ENCODE measurements at regions not wholly inside any gene's neighbourhood (a gene's known extent, or its start where the extent isn't known, plus 50 kb on each side); places are given as distances from the start of the nearest gene placed in this dataset.

DNA sequence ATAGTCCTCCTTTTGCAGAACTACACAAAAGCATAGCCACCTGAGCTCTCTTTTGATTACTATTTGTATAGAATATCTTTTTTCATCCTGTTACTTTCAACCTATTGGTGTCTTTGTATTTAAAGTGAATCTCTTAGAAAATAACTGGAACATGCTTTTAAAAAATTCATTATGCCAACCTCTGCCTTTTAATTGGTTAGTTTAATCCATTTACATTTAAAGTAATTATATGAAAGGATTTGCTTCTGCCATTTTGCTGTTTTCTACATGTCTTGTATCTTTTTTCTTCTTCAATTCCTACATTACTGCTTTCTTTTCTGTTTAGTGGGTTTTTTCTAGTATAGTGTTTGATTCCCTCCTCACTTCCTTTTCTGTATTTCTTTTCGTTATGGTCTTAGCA lies 407.5 kb upstream of the ZEB2 start:
- TF ChIP-seq, protein P1, sequence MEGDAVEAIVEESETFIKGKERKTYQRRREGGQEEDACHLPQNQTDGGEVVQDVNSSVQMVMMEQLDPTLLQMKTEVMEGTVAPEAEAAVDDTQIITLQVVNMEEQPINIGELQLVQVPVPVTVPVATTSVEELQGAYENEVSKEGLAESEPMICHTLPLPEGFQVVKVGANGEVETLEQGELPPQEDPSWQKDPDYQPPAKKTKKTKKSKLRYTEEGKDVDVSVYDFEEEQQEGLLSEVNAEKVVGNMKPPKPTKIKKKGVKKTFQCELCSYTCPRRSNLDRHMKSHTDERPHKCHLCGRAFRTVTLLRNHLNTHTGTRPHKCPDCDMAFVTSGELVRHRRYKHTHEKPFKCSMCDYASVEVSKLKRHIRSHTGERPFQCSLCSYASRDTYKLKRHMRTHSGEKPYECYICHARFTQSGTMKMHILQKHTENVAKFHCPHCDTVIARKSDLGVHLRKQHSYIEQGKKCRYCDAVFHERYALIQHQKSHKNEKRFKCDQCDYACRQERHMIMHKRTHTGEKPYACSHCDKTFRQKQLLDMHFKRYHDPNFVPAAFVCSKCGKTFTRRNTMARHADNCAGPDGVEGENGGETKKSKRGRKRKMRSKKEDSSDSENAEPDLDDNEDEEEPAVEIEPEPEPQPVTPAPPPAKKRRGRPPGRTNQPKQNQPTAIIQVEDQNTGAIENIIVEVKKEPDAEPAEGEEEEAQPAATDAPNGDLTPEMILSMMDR (IDR thresholded peaks at IDR 0.05), result no peak
- no peak for TF ChIP-seq POLR2AphosphoS5 (IDR thresholded peaks at IDR 0.05)
- TF ChIP-seq POLR2A (IDR thresholded peaks at IDR 0.05), result no peak

All from sigmoid colon (tissue), 4 donors.